NCI-H187 treated with DMSO at 0.1 percent for 48 hours (cell line): ENCODE measurements at regions not wholly inside any gene's neighbourhood (a gene's known extent, or its start where the extent isn't known, plus 50 kb on each side); places are given as distances from the start of the nearest gene placed in this dataset.
A peak's percentile ranks its signal among the peaks of the same experiment; 100 is the strongest.
"Not testable (repeated sequence)": the region's sequence is repeated elsewhere in the genome, so short reads cannot be mapped to it uniquely, and the experiment has no call there.

Experiments
- DNase-seq: peaks from one replicate; lab custom pipeline; 2025; lab: John Stamatoyannopoulos, UW

GRCh38 chr6:148602136-148602535 lies 144.7 kb upstream of the UST start:
- no peak for DNase-seq

- DNase-seq: no peak
Observed at GRCh38 chr6:148608199-148608951, 138.5 kb upstream of the UST start.

- no peak for DNase-seq
Observed at GRCh38 chr6:148611213-148611612, 135.6 kb upstream of the UST start.

- DNase-seq: no peak
Observed at GRCh38 chr6:148612043-148612442, 134.8 kb upstream of the UST start.

- DNase-seq: no peak
Observed at GRCh38 chr6:148614602-148615001, 132.2 kb upstream of the UST start.

GRCh38 chr6:148616841-148617240 lies 130.0 kb upstream of the UST start:
- no peak for DNase-seq

- DNase-seq: no peak
Observed at GRCh38 chr6:148617530-148617929, 129.3 kb upstream of the UST start.

GRCh38 chr6:148619891-148620290 lies 126.9 kb upstream of the UST start:
- no peak for DNase-seq

- DNase-seq: no peak
Observed at GRCh38 chr6:148620579-148621298, 126.1 kb upstream of the UST start.

GRCh38 chr6:148625609-148626008 lies 121.2 kb upstream of the UST start:
- no peak for DNase-seq

GRCh38 chr6:148628251-148628650 lies 118.6 kb upstream of the UST start:
- DNase-seq: peak; percentile 30

GRCh38 chr6:148629181-148629580 lies 117.6 kb upstream of the UST start:
- peak; percentile 84 for DNase-seq

- DNase-seq: no peak
Observed at GRCh38 chr6:148629592-148630465, 117.0 kb upstream of the UST start.

- DNase-seq: no peak
Observed at GRCh38 chr6:148635070-148635743, 111.6 kb upstream of the UST start.

GRCh38 chr6:148641836-148642235 lies 105.0 kb upstream of the UST start:
- not testable (repeated sequence) for DNase-seq

- DNase-seq: not testable (repeated sequence)
Observed at GRCh38 chr6:148643208-148643607, 103.6 kb upstream of the UST start.

- not testable (repeated sequence) for DNase-seq
Observed at GRCh38 chr6:148645049-148645448, 101.8 kb upstream of the UST start.

- DNase-seq: no peak
Observed at GRCh38 chr6:148648754-148649453, 97.9 kb upstream of the UST start.

- DNase-seq: no peak
Observed at GRCh38 chr6:148649454-148649963, 97.3 kb upstream of the UST start.

GRCh38 chr6:148650941-148651505 lies 95.8 kb upstream of the UST start:
- DNase-seq: no peak

GRCh38 chr6:148652205-148652604 lies 94.6 kb upstream of the UST start:
- no peak for DNase-seq
